ENCODE measurements at regions not wholly inside any gene's neighbourhood (a gene's known extent, or its start where the extent isn't known, plus 50 kb on each side); places are given as distances from the start of the nearest gene placed in this dataset.
"Not testable (repeated sequence)": the region's sequence is repeated elsewhere in the genome, so short reads cannot be mapped to it uniquely, and the experiment has no call there.

DNA sequence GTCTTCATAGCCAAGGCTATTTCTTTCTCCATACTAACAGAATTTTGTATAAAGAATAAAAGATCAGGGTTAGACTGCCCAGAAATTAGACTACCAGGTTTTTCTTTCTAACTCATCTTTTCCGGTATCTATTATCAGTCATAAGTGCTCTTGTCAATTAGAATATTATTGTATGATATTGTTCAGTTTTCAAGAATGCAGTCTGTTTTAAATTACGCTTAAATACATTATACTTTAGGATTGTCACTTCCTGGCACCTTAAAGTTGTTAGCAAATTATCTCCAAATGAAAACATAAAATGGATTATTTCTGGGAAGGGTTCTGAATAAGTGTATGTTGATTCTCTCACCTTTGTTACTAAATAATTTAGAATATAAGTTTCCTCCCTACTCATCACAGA is 497.2 kb downstream of the IGSF11 start (continued):
- peak; percentile 29; the same call in 1 of the 2 replicates for TF ChIP-seq TOX (CRISPR knock-in tag; IDR thresholded peaks at IDR 0.05; ENCODE audit: borderline replicate concordance)
- TF ChIP-seq, protein P1, sequence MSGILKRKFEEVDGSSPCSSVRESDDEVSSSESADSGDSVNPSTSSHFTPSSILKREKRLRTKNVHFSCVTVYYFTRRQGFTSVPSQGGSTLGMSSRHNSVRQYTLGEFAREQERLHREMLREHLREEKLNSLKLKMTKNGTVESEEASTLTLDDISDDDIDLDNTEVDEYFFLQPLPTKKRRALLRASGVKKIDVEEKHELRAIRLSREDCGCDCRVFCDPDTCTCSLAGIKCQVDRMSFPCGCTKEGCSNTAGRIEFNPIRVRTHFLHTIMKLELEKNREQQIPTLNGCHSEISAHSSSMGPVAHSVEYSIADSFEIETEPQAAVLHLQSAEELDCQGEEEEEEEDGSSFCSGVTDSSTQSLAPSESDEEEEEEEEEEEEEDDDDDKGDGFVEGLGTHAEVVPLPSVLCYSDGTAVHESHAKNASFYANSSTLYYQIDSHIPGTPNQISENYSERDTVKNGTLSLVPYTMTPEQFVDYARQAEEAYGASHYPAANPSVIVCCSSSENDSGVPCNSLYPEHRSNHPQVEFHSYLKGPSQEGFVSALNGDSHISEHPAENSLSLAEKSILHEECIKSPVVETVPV (CRISPR knock-in tag; IDR thresholded peaks at IDR 0.05): peak; percentile 17; the same call in 1 of the 2 replicates
- TF ChIP-seq ZNF565 (CRISPR knock-in tag; conservative IDR thresholded peaks at IDR 0.05; ENCODE audit: low read depth): no peak
- TF ChIP-seq SNAI2 (CRISPR knock-in tag; IDR thresholded peaks at IDR 0.05): no peak
- TF ChIP-seq RARB (CRISPR knock-in tag; IDR thresholded peaks at IDR 0.05): no peak

DNA sequence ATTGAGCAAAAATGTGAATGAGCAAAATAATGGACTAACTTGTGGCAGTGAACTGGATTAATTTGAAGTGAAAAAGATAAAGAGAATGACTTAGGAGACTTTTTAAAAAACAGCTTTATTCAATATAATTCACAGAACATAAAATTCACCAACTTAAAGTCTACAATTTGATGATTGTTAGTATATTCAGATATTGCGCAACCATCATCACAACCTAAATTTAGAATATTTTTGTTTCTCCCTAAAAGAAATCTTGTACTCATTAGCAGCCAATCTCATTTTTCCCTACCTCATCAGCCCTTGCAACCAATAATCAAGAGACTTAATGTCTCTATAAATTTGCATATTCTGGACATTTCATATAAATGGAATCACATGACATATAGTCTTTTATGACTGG is 496.5 kb downstream of the IGSF11 start:
- TF ChIP-seq, protein P2, sequence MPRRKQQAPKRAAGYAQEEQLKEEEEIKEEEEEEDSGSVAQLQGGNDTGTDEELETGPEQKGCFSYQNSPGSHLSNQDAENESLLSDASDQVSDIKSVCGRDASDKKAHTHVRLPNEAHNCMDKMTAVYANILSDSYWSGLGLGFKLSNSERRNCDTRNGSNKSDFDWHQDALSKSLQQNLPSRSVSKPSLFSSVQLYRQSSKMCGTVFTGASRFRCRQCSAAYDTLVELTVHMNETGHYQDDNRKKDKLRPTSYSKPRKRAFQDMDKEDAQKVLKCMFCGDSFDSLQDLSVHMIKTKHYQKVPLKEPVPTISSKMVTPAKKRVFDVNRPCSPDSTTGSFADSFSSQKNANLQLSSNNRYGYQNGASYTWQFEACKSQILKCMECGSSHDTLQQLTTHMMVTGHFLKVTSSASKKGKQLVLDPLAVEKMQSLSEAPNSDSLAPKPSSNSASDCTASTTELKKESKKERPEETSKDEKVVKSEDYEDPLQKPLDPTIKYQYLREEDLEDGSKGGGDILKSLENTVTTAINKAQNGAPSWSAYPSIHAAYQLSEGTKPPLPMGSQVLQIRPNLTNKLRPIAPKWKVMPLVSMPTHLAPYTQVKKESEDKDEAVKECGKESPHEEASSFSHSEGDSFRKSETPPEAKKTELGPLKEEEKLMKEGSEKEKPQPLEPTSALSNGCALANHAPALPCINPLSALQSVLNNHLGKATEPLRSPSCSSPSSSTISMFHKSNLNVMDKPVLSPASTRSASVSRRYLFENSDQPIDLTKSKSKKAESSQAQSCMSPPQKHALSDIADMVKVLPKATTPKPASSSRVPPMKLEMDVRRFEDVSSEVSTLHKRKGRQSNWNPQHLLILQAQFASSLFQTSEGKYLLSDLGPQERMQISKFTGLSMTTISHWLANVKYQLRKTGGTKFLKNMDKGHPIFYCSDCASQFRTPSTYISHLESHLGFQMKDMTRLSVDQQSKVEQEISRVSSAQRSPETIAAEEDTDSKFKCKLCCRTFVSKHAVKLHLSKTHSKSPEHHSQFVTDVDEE (CRISPR knock-in tag; IDR thresholded peaks at IDR 0.05): no peak
- TF ChIP-seq, protein P3, sequence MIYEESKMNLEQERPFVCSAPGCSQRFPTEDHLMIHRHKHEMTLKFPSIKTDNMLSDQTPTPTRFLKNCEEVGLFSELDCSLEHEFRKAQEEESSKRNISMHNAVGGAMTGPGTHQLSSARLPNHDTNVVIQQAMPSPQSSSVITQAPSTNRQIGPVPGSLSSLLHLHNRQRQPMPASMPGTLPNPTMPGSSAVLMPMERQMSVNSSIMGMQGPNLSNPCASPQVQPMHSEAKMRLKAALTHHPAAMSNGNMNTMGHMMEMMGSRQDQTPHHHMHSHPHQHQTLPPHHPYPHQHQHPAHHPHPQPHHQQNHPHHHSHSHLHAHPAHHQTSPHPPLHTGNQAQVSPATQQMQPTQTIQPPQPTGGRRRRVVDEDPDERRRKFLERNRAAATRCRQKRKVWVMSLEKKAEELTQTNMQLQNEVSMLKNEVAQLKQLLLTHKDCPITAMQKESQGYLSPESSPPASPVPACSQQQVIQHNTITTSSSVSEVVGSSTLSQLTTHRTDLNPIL (CRISPR knock-in tag; IDR thresholded peaks at IDR 0.05; ENCODE audit: low read depth): no peak
- TF ChIP-seq ZNF565 (CRISPR knock-in tag; conservative IDR thresholded peaks at IDR 0.05; ENCODE audit: low read depth) (no peak), RARB (CRISPR knock-in tag; IDR thresholded peaks at IDR 0.05) (no peak), ZNF70 (CRISPR knock-in tag; IDR thresholded peaks at IDR 0.05) (no peak), TCF4 (CRISPR knock-in tag; IDR thresholded peaks at IDR 0.05; ENCODE audit: borderline replicate concordance) (no peak), TOX (CRISPR knock-in tag; IDR thresholded peaks at IDR 0.05; ENCODE audit: borderline replicate concordance) (no peak)
- TF ChIP-seq, protein P4, sequence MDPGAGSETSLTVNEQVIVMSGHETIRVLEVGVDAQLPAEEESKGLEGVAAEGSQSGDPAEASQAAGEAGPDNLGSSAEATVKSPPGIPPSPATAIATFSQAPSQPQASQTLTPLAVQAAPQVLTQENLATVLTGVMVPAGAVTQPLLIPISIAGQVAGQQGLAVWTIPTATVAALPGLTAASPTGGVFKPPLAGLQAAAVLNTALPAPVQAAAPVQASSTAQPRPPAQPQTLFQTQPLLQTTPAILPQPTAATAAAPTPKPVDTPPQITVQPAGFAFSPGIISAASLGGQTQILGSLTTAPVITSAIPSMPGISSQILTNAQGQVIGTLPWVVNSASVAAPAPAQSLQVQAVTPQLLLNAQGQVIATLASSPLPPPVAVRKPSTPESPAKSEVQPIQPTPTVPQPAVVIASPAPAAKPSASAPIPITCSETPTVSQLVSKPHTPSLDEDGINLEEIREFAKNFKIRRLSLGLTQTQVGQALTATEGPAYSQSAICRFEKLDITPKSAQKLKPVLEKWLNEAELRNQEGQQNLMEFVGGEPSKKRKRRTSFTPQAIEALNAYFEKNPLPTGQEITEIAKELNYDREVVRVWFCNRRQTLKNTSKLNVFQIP (CRISPR knock-in tag; IDR thresholded peaks at IDR 0.05; ENCODE audit: borderline replicate concordance, low read depth): no peak
- TF ChIP-seq, protein P1 (CRISPR knock-in tag; IDR thresholded peaks at IDR 0.05): no peak
- ATAC-seq: no peak

DNA sequence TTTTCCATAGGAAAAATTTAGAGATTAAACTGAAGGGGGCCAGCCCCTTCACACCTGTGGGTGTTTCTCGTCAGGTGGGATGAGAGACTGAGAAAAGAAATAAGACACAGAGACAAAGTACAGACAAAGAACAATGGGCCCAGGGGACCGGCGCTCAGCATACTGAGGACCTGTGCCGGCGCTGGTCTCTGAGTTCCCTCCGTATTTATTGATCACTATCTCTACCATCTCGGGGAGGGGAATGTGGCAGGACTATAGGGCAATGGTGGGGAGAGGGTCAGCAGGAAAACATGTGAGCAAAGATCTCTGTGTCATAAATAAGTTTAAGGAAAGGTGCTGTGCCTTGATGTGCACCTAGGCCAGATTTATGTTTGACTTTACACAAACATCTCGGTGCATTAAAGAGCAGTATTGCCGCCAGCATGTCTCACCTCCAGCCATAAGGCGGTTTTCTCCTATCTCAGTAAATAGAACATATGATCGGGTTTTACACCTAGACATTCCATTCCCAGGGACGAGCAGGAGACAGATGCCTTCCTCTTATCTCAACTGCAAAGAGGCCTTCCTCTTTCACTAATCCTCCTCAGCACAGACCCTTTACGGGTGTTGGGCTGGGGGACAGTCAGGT is 494.7 kb downstream of the IGSF11 start:
- not testable (repeated sequence) for ATAC-seq

DNA sequence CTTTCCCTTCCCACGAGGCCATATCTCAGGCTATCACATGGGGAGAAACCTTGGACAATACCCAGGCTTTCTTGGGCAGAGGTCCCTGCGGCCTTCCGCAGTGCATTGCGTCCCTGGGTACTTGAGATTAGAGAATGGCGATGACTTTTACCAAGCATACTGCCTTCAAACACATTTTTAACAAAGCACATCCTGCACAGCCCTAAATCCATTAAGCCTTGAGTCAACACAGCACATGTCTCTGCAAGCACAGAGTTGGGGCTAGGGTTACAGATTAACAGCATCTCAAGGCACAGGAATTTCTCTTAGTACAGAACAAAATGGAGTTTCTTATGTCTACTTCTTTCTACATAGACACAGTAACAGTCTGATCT is 494.2 kb downstream of the IGSF11 start:
- not testable (repeated sequence) for ATAC-seq

DNA sequence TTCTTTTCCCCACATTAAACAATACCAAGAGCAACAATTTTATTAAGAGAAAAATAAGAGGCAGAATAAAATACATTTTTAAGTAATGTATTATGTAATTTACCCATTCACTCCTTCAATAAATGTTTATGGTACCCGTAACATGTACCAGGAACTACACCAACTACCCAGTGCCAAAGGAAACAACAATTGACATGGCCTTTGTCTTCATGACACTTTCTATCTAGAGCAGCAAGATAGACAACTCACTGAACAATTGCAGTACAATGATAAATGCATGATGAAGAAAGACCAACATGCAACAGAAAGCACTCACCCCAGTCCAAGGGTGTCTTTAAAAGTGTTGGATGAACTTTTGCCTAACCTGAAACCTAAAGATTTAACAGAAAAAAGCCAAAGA is 493.8 kb downstream of the IGSF11 start:
- TF ChIP-seq ARNTL (CRISPR knock-in tag; IDR thresholded peaks at IDR 0.05; ENCODE audit: borderline replicate concordance, low read depth): no peak
- TF ChIP-seq OSR1 (CRISPR knock-in tag; IDR thresholded peaks at IDR 0.05): no peak
- TF ChIP-seq, protein P1 (CRISPR knock-in tag; IDR thresholded peaks at IDR 0.05): no peak
- TF ChIP-seq ZNF70 (CRISPR knock-in tag; IDR thresholded peaks at IDR 0.05): no peak
- TF ChIP-seq ZNF565 (CRISPR knock-in tag; conservative IDR thresholded peaks at IDR 0.05; ENCODE audit: low read depth): no peak
- TF ChIP-seq, protein P2 (CRISPR knock-in tag; IDR thresholded peaks at IDR 0.05): no peak
- TF ChIP-seq TCF4 (CRISPR knock-in tag; IDR thresholded peaks at IDR 0.05; ENCODE audit: borderline replicate concordance): no peak
- TF ChIP-seq RARB (CRISPR knock-in tag; IDR thresholded peaks at IDR 0.05): no peak
- TF ChIP-seq, protein P4 (CRISPR knock-in tag; IDR thresholded peaks at IDR 0.05; ENCODE audit: borderline replicate concordance, low read depth): no peak
- no peak for TF ChIP-seq ZC3H10 (CRISPR knock-in tag; IDR thresholded peaks at IDR 0.05)
- no peak for TF ChIP-seq ISL1 (CRISPR knock-in tag; IDR thresholded peaks at IDR 0.05)
- TF ChIP-seq ZFP30 (CRISPR knock-in tag; IDR thresholded peaks at IDR 0.05): no peak
- ATAC-seq: no peak

Data from SK-N-SH treated with all-trans-retinoic acid at 6 μM for 48 hours (cell line).